ENCODE measurements at regions not wholly inside any gene's neighbourhood (a gene's known extent, or its start where the extent isn't known, plus 50 kb on each side); places are given as distances from the start of the nearest gene placed in this dataset.

- no peak for DNase-seq (ENCODE audit: low read depth)
- TF ChIP-seq, protein P1, sequence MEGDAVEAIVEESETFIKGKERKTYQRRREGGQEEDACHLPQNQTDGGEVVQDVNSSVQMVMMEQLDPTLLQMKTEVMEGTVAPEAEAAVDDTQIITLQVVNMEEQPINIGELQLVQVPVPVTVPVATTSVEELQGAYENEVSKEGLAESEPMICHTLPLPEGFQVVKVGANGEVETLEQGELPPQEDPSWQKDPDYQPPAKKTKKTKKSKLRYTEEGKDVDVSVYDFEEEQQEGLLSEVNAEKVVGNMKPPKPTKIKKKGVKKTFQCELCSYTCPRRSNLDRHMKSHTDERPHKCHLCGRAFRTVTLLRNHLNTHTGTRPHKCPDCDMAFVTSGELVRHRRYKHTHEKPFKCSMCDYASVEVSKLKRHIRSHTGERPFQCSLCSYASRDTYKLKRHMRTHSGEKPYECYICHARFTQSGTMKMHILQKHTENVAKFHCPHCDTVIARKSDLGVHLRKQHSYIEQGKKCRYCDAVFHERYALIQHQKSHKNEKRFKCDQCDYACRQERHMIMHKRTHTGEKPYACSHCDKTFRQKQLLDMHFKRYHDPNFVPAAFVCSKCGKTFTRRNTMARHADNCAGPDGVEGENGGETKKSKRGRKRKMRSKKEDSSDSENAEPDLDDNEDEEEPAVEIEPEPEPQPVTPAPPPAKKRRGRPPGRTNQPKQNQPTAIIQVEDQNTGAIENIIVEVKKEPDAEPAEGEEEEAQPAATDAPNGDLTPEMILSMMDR (conservative IDR thresholded peaks at IDR 0.05; ENCODE audit: control insufficient read depth, insufficient read depth, low read depth, low read length), result no peak
- H3K4me3 ChIP-seq (ENCODE audit: control insufficient read depth, low read depth, low read length), result no peak overlapping the region
These were observed 81.6 kb downstream of the PHETA1 start for GRCh38 chr12:111287125-111287900.

DNA sequence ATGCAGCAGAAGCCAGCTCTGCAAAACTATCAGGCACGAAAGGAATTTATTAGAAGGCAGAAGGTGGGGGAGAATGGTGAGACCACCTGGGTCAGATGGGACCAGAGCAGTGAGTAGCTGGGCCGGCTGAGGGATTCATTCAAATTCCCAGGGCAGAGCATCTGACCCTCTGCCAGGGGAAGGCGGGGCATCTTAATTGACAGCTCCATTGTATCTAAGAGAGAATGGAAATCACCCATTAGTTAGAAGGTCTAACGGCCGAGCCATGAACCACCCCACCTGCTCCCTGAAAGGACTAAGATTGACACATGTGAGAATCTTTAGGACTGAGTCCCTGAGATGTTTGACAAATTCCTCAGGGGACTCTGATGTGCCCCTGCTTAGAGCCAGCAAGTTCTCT is 83.7 kb downstream of the PHETA1 start:
- no peak for DNase-seq (ENCODE audit: low read depth)
- TF ChIP-seq, protein P1 (conservative IDR thresholded peaks at IDR 0.05; ENCODE audit: control insufficient read depth, insufficient read depth, low read depth, low read length), result no peak
- no peak overlapping the region for H3K4me3 ChIP-seq (ENCODE audit: control insufficient read depth, low read depth, low read length)

- TF ChIP-seq, protein P1 (conservative IDR thresholded peaks at IDR 0.05; ENCODE audit: control insufficient read depth, insufficient read depth, low read depth, low read length), result no peak
- DNase-seq (ENCODE audit: low read depth), result no peak
These were observed 84.2 kb downstream of the PHETA1 start for GRCh38 chr12:111284709-111285108.

GRCh38 chr12:111283966-111284365 is 84.9 kb downstream of the PHETA1 start:
- no peak overlapping the region for H3K4me3 ChIP-seq (ENCODE audit: control insufficient read depth, low read depth, low read length)
- no peak for DNase-seq (ENCODE audit: low read depth)
- TF ChIP-seq, protein P1 (conservative IDR thresholded peaks at IDR 0.05; ENCODE audit: control insufficient read depth, insufficient read depth, low read depth, low read length), result no peak

More at GRCh38 chr12:111284709-111285108, 84.2 kb downstream of the PHETA1 start:
- no peak overlapping the region for H3K4me3 ChIP-seq (ENCODE audit: control insufficient read depth, low read depth, low read length)

GRCh38 chr12:111283521-111283920 is 85.4 kb downstream of the PHETA1 start:
- TF ChIP-seq, protein P1 (conservative IDR thresholded peaks at IDR 0.05; ENCODE audit: control insufficient read depth, insufficient read depth, low read depth, low read length), result no peak
- DNase-seq (ENCODE audit: low read depth), result no peak
- H3K4me3 ChIP-seq (ENCODE audit: control insufficient read depth, low read depth, low read length), result no peak overlapping the region

DNA sequence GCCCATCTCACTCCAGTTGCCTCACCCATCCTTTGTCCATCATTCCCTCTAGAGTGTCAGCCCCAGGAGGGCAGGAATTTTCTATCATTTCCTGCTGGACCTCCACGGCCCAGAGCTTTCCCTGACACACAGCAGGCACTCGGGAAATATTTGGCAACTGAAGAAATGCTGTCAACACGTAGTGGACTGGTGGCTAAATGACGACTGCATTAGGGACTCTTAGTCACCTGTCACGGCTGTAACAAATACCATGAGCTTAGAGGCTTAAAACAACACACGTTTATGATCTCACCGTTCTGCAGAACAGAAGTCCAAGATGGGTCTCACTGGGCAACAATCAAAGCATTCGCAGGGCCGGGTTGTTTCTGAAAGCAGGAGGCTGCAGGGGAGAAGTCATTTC is 91.3 kb downstream of the PHETA1 start:
- H3K4me3 ChIP-seq (ENCODE audit: control insufficient read depth, low read depth, low read length), result no peak overlapping the region
- TF ChIP-seq, protein P1 (conservative IDR thresholded peaks at IDR 0.05; ENCODE audit: control insufficient read depth, insufficient read depth, low read depth, low read length), result no peak
- peak; percentile 18 for DNase-seq (ENCODE audit: low read depth)
